D341Med (cell line): ENCODE measurements at regions not wholly inside any gene's neighbourhood (a gene's known extent, or its start where the extent isn't known, plus 50 kb on each side); places are given as distances from the start of the nearest gene placed in this dataset.
A peak's percentile ranks its signal among the peaks of the same experiment; 100 is the strongest.
"Not testable (repeated sequence)": the region's sequence is repeated elsewhere in the genome, so short reads cannot be mapped to it uniquely, and the experiment has no call there.

Experiments
- DNase-seq: peaks from one replicate; pipeline ENCODE4 v3.0.0; 2012; ENCODE audit warnings: low spot score

DNA sequence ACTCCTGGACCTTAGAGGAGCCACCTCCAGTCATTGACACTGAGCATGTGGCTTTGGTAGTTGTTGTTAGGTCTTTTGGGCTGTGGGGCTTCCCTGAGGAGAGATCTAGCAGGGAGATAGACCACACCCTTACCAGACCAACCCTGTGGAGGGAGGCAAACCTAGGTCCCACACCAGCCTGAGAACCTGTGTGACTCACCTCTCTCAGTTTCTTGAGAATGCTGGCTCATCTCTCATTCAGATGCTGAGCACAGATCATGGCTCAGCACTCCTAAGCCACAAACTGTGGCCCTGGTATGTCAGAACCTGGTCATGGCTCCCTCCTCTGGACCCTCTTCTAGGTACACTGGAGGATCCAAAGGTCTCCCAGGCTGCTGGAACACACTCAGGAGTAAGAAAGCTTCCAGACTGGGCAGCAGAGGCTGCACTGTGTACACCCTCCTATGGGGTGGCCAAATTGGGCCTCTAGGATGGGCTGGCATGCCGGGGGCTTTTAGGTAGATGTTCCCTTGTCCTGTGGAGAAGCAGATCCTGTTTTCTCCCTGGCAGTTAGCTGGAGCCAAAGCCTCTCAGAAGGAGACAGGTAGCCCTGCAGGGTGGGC lies 1294.5 kb downstream of the KHDRBS2 start:
- no peak for DNase-seq

DNA sequence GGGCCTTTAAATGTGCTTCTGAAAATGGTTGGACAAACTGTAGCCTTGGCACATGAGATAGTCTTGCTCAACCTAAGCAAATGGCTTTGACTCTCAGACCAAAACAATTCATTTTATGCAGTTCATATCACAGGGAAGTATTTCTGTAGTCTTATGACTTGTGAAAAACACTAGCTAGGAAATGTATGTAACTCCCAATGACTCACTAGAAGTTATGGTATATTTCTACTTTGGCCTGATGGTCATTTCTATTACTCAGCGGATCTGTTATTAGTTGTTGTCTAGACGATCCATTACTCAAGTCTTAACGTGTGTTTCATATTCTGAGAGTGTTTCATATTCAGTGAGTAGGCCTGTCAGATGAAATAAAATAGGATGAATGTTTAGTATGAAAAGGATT lies 1333.5 kb downstream of the KHDRBS2 start:
- DNase-seq: no peak

DNA sequence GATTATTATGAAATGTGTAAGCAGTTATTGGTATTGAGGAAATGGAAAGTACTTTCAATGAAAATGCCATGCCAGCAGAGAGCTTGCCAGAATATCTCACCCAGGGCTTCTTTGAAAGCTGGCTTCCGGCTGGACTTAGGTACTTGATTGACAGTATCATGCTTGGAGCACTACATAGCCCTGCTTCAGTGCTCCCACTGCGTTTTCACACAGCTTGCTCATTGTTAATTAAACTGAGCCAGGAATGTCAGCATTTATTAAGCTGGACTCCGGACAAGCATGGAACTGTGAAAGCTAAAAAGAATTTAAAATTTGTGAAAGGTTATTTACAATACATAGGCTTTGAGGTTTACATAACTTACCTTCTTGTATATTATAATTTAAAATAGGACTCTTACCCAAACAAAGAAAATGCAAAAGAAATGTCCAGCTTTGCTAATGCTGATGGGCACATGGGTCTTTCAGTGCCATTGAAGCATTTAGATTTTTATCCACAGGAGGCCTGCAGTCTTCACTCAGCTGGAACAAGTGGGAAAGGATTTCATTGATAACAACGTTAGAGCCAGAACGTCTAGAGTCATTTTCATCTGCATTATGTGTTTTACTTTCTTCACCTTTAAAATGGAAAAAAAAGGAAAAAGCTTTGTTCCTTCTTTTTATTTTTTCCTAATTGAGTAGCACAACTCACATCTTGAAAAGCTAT lies 1335.7 kb downstream of the KHDRBS2 start:
- DNase-seq: not testable (repeated sequence)

DNA sequence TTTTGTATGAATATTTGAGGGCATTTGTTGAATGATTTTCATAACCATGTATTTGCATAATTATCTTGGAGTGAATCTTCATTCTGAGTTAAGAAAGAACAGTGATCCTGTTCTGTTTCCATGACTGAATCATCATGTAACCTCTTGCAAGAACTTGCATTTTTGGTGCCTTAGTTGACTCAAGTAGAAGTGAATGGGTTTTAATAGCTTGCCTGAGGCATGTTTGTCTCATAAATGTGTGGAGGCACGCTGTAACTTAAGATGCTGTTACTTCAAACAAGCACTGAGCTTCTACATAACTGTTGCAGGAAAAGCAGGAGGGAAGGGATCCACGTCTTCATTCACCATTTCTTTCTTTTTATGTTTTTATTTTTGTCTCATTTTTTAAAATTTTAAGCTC lies 1338.6 kb downstream of the KHDRBS2 start:
- DNase-seq: not testable (repeated sequence)

DNA sequence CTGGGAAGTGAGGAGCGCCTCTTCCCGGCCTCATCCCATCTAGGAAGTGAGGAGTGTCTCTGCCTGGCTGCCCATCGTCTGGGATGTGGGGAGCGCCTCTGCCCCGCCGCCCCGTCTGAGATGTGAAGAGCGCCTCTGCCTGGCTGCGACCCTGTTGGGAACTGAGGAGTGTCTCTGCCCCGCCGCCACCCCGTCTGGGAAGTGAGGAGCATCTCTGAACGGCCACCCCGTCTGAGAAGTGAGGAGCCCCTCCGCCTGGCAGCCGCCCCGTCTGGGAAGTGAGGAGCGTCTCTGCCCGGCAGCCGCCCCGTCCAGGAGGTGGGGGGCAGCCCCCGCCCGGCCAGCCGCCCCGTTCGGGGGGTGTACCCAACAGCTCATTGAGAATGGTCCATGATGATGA lies 1341.2 kb downstream of the KHDRBS2 start:
- not testable (repeated sequence) for DNase-seq

DNA sequence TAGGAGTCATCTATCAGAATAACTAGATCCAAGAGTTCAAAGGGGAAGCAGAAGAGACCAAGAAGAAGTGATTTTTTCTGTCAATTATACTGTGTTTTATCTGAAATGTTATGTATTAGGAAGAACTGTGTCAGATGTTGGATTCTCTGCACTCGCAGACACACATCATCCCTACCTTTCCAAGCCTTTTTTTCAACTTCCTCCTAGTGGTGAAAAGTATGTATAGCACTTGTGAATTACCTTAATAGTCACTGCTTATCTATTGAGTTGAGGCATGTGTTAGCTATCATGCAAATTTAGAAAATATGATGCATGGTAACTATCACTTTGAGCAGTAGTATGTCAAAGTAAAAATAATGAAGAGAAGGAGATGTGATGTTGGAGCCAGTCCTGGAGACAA lies 1350.1 kb downstream of the KHDRBS2 start:
- DNase-seq: not testable (repeated sequence)

DNA sequence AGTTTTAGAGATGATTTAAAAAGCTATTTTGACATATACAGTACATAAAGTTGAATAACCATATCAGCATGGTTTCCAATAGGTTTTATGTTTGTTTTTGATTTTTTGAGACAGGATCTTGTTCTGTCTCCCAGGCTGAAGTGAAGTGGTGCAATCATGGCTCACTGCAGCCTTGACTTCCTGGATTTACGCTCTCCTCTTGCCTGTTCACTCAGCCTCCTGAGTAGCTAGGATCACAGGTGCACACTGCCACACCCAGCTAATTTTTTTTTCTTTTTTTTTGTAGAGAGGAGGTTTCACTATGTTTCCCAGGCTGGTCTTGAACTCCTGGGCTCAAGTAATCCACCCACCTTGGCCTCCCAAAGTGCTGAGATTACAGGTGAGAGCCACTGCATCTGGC lies 1366.4 kb downstream of the KHDRBS2 start:
- DNase-seq: not testable (repeated sequence)

DNA sequence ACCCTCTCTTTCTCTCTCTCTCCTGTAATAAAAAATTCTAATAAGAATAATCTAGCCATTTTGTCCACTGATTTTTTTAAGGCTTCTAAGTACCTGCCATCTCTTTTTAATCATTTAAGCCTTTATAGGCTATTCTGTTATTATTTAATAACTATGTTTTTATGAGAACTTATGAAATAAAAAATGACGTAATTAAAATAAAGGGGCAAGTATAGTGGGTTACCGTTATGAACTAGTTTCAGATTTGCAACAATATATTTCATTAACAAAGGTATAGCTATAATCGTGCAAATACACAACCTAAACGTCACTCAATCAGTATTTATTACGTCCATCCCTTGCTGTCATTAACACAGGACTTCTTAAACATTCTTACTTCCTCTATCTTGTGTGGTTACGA lies 1382.2 kb downstream of the KHDRBS2 start:
- DNase-seq: not testable (repeated sequence)

DNA sequence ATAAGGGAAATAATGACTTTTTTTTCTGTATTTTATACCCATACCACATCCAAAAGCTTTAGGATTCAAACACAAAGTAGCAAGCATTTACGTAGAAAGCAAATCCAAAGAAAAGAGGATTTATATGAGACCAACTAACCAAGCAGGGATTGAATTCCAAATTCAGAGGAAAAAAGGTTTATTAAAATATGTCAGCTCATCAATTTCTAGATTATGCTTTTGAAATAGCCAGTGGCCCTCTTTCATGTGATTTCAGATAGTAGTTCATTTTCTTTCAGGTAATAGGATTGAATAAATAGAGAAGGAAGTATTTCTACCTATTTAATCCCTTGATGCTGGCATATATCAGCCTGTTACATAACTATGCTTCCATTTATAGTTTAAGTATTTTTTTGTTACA lies 1392.7 kb downstream of the KHDRBS2 start:
- not testable (repeated sequence) for DNase-seq

DNA sequence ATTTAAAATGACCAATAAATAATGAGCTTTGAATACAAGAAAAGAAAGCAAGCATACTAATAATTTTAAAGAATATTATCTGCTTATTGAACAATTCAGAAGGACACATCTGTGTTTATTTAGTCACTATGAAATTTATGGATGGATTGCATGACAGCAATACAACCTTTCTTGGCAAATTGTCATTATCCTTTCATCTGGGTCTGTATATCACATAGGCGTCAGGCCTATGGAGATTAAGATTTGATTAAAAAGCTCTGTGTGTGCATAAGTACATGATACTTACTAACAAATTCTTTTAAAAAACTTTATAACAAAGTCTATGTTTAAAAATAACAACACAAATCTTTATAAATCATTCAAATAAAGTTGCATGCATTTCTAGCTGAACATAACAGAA lies 1394.4 kb downstream of the KHDRBS2 start:
- DNase-seq: no peak

DNA sequence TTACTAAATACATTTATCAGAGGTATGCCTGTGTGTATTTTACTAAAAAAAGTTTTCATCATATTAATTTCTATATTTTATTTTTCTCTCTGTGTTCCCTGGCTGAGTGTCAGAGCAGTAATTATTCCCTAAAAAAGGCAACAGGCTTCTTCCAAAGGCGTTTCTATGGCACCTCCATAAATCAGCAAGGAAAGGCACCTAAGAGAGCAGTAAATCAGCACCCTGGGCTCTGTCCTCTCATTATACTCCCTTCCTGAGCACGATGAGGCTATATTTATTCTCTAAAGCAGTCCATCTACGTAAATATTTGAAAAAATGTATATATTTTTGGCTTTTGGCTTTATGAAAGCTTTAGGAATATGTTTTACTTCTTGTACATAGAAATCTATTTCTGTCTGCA lies 1408.6 kb downstream of the KHDRBS2 start:
- DNase-seq: not testable (repeated sequence)

DNA sequence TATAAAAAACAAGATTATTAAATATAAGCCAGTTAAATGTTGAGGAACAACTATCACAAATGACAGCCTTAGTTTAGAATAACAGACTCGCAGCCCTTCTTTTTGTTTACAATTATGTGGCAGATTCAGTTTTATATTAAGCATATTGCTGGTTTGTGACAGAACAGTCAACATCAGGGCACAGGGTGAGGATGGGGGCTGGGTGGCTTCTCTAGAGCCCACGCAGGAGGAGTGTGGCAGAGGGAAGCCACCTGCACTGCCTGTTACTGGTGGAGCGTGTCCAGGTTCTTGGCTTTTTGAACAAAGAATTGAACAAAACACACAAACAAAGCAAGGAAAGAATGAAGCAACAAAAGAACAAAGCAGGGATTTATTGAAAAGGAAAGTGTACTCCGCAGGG lies 1415.2 kb downstream of the KHDRBS2 start:
- not testable (repeated sequence) for DNase-seq

DNA sequence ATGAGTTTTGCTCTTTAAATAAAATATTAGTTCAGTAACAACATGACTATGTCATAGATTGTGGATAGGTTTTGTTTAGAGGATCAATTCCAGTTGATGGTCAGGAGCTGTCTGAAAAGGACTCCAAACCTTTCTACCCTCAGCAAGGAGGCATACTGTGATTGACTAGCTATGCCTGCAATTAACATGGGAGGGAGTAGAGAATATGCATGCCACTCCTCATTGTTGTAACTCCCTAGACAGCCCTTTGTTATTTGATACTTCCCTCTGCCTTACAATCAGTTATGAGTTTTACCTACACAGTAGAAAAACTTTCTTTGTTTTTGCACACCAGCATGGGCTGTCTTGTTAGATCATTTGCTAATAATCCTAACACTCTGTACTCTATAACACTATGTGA lies 1418.5 kb downstream of the KHDRBS2 start:
- DNase-seq: no peak

DNA sequence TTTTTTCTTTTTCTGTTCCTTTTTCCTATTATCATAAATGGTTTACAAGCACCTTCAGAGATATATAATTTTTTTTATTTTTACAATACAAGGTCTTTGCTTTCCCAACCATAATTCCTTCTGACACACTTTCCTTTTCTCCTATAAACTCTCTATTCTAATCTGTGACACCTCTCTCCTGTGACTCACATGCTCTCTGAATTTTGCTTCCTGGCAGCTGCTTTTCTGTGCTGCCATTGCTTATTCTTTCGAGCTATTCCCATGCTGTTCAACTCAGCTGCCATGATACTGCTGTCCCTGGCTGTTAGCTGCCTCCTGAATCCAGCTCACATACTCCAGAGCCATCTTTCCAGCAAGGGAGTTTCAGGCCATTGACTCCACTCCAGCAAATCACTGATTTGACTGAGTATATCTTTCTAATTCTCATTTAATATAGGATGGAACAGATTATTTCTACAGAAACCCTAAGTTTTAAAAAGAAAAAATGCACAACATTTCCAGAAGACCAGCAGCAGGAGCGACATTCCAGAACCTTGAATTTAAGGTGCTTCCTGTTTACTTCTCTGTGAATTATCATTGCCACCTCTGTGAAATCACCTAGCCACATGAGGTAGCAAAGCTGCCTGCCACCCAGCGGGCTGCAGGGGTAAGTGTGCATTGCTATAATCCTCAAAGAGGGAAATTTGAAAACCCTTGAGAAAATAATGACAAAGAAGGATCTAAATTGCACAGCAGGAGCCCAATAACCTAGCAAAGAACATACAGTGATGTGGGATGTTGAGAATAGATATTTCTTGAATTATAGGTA lies 1442.6 kb downstream of the KHDRBS2 start:
- not testable (repeated sequence) for DNase-seq

DNA sequence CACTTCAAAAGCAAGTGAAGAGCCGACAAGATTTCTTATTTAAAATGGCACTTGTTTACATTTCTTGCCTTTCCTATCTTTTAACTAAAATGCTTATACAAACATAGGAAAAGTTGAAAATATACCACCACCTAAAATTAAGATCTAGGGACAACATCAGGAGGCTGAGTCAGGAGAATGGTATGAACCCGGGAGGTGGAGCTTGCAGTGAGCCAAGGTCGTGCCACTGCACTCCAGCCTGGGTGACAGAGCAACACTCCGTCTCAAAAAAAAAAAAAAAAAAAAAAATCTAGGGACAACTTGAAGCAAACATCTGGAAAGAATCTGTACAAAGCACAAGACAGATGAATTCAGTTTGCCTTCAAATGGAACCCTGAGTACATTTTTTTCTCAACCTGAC lies 1455.3 kb downstream of the KHDRBS2 start:
- DNase-seq: not testable (repeated sequence)

DNA sequence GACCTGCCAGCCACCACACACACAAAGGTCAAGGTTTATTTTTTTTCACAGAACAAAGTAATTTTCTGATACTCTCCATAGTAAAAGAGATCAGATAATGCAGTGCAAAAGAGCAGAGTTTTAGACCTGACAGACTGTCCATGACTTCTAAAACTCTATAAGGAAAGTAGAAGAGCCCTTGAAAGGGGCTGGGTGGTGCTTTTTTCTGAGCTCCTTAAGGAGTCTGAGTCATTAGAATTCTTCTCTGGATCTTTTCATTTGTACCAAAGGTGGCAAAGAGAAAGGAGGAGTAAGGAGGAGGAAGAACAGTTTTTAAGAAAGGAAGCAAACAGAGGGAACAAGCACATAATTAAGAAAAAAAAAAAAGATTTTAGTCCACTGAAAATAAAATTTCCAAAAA lies 1463.4 kb downstream of the KHDRBS2 start:
- not testable (repeated sequence) for DNase-seq

DNA sequence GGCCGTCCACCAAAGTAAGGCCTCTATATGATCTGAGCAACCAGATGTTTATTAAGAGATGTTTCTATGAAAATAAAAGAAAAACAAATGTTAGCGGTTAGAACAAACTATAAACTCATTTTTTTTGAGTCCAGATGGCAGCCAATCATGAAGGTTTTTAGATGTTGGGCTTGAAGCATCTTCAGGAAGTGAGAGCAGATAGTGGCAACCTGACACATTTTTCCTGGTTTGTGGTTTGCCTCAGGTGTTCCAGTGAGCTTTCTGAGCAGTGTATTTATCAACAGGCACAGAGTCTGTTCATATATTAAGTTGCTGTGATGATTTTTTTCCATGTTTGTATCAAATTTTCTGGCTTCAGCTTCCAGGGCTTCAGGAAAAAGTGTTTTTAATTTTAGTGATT lies 1468.0 kb downstream of the KHDRBS2 start:
- DNase-seq: not testable (repeated sequence)

DNA sequence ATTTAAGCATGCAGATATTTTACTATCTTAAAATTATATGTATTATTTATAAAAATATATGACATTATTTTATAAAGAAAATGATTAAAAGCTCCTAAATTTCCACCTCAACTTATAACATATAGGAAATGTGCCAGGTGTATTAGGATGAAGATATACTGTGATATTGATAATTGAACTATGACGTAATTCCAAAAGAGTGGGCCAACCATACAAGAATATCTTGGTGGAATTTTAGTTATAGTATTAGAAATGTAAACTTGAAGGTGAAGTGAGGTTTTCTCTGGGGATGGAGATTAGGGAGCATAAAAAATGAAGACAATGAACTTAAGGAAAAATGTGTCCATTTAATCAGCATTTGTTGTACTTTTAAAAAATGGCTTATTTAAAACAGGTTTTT lies 1471.2 kb downstream of the KHDRBS2 start:
- DNase-seq: not testable (repeated sequence)

DNA sequence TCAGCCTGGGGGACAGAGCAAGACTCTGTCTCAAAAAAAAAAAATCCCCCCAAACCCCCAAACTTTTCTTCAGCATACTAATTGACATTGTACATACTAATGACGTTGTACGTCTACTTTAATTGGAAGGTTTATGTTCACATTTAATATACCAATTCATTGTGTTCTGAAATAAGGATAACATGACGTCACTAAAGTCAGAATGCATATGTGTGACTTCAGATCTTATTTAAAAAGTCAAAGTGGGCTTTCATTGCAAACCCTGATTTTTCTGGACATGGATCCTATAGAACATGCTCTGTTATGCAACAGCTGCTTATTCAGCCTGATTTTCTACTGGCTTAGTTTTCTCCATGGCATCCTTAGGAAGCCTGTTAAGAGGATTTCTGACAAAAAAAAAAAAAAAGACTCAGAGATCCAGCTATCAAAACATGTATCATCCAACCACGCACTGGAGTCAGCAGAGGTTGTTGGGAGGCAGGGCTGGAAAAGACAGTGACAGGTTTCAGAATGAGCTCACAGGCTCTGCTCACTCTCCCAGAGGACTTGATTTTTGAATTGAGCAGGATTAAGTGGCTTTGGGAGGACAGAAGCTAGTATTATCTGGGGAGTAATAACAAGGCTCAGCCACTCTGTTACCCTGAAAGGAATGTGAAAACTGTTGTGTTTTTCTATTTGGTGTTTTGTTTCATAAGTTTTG lies 1472.0 kb downstream of the KHDRBS2 start:
- peak; percentile 17 for DNase-seq

DNA sequence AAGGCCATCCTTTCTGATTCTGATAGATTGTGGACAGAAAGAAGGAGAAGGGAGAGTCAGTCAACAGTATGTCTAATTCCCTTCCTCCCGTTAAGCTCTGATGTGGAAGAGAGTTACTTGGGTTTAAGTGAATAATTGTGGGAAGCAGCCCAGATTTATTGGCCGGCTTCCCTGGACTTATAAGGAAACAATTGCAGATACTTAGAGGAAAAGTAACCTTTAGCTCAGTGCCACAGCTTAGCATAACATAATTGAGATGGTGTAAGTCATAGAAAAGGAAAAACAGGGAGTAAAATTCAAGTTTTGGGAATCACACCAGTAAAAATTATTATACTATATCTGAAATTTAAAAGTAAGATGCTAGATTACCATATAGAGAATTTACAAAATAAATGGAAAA lies 1475.8 kb downstream of the KHDRBS2 start:
- not testable (repeated sequence) for DNase-seq

DNA sequence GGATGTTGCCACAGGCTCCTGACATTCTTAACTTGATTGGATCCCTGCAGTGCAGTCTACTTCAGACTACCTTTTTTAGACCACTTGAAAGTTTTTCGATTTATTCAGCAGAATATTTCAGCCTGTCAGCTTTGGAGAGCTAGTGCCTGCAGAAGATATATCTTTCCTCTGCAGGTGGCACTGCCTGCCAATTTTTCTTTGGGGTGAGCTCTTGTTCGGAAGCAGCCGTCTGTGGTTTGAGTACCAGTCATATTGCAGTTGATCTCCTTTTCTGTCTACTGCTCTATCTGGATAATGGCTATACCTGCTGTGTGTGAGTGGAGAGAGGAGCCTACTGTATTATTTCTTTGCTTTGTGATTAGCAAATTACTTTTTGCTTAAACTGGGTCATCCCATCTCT lies 1486.9 kb downstream of the KHDRBS2 start:
- DNase-seq: peak; percentile 29

DNA sequence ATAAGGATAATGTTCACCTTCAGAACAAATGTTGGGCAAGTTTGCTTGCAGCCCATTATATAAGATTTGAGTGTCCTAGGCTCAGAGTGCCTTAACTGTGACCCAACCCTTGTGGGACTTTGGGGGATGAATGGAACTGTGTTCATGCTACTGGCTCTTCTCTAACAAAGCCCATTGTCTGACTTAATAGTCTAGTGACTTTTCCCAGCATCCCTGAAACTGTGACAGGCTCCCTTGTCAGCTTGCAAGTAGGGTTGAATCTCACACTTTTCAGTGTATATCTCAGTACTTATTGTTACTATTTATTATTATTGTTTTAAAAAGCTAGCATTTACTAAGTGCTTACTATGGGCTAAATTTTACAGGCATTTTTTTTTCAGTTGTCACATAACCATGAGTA lies 1488.2 kb downstream of the KHDRBS2 start:
- DNase-seq: not testable (repeated sequence)
